Breast epithelium (tissue), 4 donors: ENCODE measurements at regions not wholly inside any gene's neighbourhood (a gene's known extent, or its start where the extent isn't known, plus 50 kb on each side); places are given as distances from the start of the nearest gene placed in this dataset.
"Not testable (repeated sequence)": the region's sequence is repeated elsewhere in the genome, so short reads cannot be mapped to it uniquely, and the experiment has no call there.

ENCODE experiments used
- DNase-seq, 2 donors: peaks; one replicate each; pipeline ENCODE4 v3.0.0-alpha.2; 2019; ENCODE audit warnings: low spot score in 2 of 2
- H3K27ac ChIP-seq, 2 donors: fragments of 200-600 bp; sonication (generic) in 1 of 2; one replicate each; pipeline ENCODE4 v1.5.1; 2016 to 2019; ENCODE audit warnings: mild to moderate bottlenecking in 1 of 2
- H3K27me3 ChIP-seq, 2 donors: fragments of 200-600 bp; sonication (generic) in 1 of 2; one replicate each; pipeline versions ENCODE4 v1.5.1 to v1.6.0; 2017 to 2019; ENCODE audit warnings: control low read depth in 1 of 2, mild to moderate bottlenecking in 1 of 2
- H3K36me3 ChIP-seq: fragments of 200-600 bp; one replicate; pipeline ENCODE4 v1.5.1; 2019
- H3K4me1 ChIP-seq, 2 donors: fragments of 200-600 bp; sonication (generic); one replicate each; pipeline ENCODE4 v1.5.1; 2016 to 2019; ENCODE audit warnings: control low read depth in 1 of 2
- H3K4me3 ChIP-seq, 3 donors: fragments of 200-600 bp; sonication (generic); 1 replicate in 2 of 3; 2 replicates in 1 of 3; pipeline ENCODE4 v1.5.1; 2016 to 2019; ENCODE audit warnings: mild to moderate bottlenecking in 3 of 3, moderate library complexity in 2 of 3
- H3K9me3 ChIP-seq, 2 donors: fragments of 200-600 bp; sonication (generic) in 1 of 2; one replicate each; pipeline ENCODE4 v1.5.1; 2016 to 2019; ENCODE audit warnings: control low read depth in 1 of 2
- POLR2A ChIP-seq: fragments of 450-650 bp; IDR thresholded peaks from one replicate; pipeline ENCODE4 v1.6.1; 2016; ENCODE audit warnings: antibody characterized with exemption, mild to moderate bottlenecking, moderate library complexity
- POLR2AphosphoS5 ChIP-seq, 3 donors: sonication (generic); formaldehyde crosslinking; IDR thresholded peaks; one replicate each; pipeline ENCODE4 v1.6.1; 2017; ENCODE audit warnings: antibody characterized with exemption in 3 of 3
- intact Hi-C: fragments of 100-400 bp; cut with DNase I; formaldehyde crosslinking; loops from one replicate; pipeline ENCODE4 v1.15.1; 2023; ENCODE audit warnings: low total_unique reads
- TF ChIP-seq, protein P1 (sequence below), 3 donors: fragments of 450-650 bp; IDR thresholded peaks; one replicate each; pipeline ENCODE4 v1.5.1; 2016 to 2017; ENCODE audit warnings: antibody characterized with exemption in 3 of 3, mild to moderate bottlenecking in 3 of 3, moderate library complexity in 3 of 3

GRCh38 chr1:113302636-113303035 lies 87.7 kb upstream of the MAGI3 start:
- no peak for DNase-seq
- intact Hi-C loops, result no loop called here
- H3K9me3 ChIP-seq, result no peaks in the 10 kb centered on the region
- no peak overlapping the region for H3K4me3 ChIP-seq
- H3K4me1 ChIP-seq, result no peaks in the 10 kb centered on the region
- H3K27ac ChIP-seq, result no peak overlapping the region
- H3K27me3 ChIP-seq, result no peaks in the 10 kb centered on the region
- TF ChIP-seq POLR2AphosphoS5 (IDR thresholded peaks at IDR 0.05) (no peak), POLR2A (no peak)
- TF ChIP-seq, protein P1, sequence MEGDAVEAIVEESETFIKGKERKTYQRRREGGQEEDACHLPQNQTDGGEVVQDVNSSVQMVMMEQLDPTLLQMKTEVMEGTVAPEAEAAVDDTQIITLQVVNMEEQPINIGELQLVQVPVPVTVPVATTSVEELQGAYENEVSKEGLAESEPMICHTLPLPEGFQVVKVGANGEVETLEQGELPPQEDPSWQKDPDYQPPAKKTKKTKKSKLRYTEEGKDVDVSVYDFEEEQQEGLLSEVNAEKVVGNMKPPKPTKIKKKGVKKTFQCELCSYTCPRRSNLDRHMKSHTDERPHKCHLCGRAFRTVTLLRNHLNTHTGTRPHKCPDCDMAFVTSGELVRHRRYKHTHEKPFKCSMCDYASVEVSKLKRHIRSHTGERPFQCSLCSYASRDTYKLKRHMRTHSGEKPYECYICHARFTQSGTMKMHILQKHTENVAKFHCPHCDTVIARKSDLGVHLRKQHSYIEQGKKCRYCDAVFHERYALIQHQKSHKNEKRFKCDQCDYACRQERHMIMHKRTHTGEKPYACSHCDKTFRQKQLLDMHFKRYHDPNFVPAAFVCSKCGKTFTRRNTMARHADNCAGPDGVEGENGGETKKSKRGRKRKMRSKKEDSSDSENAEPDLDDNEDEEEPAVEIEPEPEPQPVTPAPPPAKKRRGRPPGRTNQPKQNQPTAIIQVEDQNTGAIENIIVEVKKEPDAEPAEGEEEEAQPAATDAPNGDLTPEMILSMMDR (IDR thresholded peaks at IDR 0.05), result no peak
- H3K36me3 ChIP-seq, result no peaks in the 10 kb centered on the region

GRCh38 chr1:113303267-113303666 lies 87.0 kb upstream of the MAGI3 start:
- intact Hi-C loops, result no loop called here
- no peak for DNase-seq
- Histone ChIP-seq H3K36me3 (no peaks in the 10 kb centered on the region), H3K27me3 (no peaks in the 10 kb centered on the region), H3K27ac (no peak overlapping the region), H3K9me3 (no peaks in the 10 kb centered on the region), H3K4me3 (no peak overlapping the region), H3K4me1 (no peaks in the 10 kb centered on the region)
- TF ChIP-seq, protein P1 (IDR thresholded peaks at IDR 0.05), result no peak
- TF ChIP-seq POLR2A (no peak), POLR2AphosphoS5 (IDR thresholded peaks at IDR 0.05) (no peak)

DNA sequence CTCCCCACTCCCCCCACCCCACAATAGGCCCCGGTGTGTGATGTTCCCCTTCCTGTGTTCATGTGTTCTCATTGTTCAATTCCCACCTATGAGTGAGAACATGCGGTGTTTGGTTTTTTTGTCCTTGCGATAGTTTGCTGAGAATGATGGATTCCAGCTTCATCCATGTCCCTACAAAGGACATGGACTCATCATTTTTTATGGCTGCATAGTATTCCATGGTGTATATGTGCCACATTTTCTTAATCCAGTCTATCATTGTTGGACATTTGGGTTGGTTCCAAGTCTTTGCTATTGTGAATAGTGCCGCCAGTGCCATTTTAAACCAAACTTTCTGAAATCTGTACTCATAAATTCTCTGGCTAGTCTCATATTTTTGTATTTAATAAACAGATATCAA lies 85.3 kb upstream of the MAGI3 start:
- H3K27me3 ChIP-seq, H3K9me3 ChIP-seq, DNase-seq, H3K4me1 ChIP-seq, H3K4me3 ChIP-seq, H3K27ac ChIP-seq, intact Hi-C loops, H3K36me3 ChIP-seq: not testable (repeated sequence)

DNA sequence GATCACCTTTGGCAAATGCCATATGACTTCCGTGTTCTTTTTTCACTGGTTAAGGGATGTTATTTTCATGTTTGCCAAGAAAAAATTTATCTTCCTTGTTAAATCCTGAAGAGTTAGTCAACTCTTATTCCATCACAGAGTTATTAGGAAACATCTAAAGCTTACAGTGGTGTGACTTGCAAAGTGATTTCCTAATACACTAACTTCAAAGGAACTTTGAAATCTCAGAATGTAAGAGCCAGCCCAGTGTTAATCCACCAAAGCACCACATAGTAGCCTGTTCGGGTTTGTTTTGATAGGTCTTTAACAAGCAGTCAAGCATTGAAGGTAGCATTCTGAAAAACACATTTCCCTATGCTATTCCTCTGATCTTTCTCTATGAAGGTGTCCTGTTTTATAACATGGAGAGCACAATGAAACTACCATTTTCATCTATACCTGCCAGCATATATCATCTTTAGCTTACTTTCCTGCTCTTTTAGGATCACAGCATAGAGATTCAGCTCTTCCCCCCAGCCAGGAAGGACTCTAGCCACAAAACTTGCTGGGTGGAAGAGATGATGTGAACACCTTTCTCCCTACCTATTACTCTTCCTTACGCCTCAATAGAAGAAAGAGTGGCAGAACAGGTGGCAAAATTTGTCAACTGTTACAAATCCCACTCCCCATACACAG lies 82.4 kb upstream of the MAGI3 start:
- Histone ChIP-seq H3K4me1 (no peaks in the 10 kb centered on the region), H3K27ac (no peak overlapping the region), H3K27me3 (no peaks in the 10 kb centered on the region), H3K9me3 (peaks cover 0 to 6% of the 10 kb centered on the region in 2 donors), H3K36me3 (no peaks in the 10 kb centered on the region), H3K4me3 (no peak overlapping the region)
- no peak for DNase-seq
- intact Hi-C loops, result no loop called here
- TF ChIP-seq POLR2AphosphoS5 (IDR thresholded peaks at IDR 0.05) (no peak), POLR2A (no peak)
- TF ChIP-seq, protein P1 (IDR thresholded peaks at IDR 0.05), result no peak

GRCh38 chr1:113312651-113313050 lies 77.7 kb upstream of the MAGI3 start:
- not testable (repeated sequence) for DNase-seq

DNA sequence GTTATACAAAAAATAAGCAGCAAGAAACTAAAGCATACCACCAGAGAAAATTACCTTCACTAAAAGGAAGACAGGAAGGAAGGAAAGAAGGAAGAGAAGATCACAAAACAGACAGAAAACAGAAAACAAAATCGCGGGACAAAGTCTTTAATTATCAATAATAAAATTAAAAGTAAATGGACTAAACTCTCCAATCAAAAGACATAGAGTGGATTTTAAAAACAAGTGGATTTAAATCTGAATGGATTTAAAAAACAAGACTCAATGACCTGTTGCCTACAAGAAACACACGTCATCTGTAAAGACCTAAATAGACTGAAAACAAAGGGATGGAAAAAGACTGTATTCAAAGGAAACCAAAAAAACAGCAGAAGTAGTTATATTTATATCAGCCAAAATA lies 75.7 kb upstream of the MAGI3 start:
- H3K36me3 ChIP-seq, result no peaks in the 10 kb centered on the region
- H3K4me1 ChIP-seq, result no peaks in the 10 kb centered on the region
- no peak for TF ChIP-seq POLR2A
- no peak for TF ChIP-seq POLR2AphosphoS5 (IDR thresholded peaks at IDR 0.05)
- no peaks in the 10 kb centered on the region for H3K27me3 ChIP-seq
- H3K4me3 ChIP-seq, result no peak overlapping the region
- intact Hi-C loops, result loop anchor here (5.0 kb wide), 1 partner anchor 268 kb away; no protein-coding TSS in a partner anchor
- no peak overlapping the region for H3K27ac ChIP-seq
- DNase-seq, result no peak
- peaks cover 0 to 9% of the 10 kb centered on the region in 2 donors for H3K9me3 ChIP-seq

More at GRCh38 chr1:113312651-113313050, 77.7 kb upstream of the MAGI3 start:
- not testable (repeated sequence) for H3K27me3 ChIP-seq, H3K36me3 ChIP-seq, H3K9me3 ChIP-seq, H3K4me1 ChIP-seq, H3K4me3 ChIP-seq, H3K27ac ChIP-seq
- intact Hi-C loops, result loop anchor here (5.0 kb wide), 1 partner anchor 270 kb away; no protein-coding TSS in a partner anchor

GRCh38 chr1:113320272-113320671 lies 70.0 kb upstream of the MAGI3 start:
- no peaks in the 10 kb centered on the region for H3K4me1 ChIP-seq
- intact Hi-C loops, result no loop called here
- no peak overlapping the region for H3K4me3 ChIP-seq
- H3K27ac ChIP-seq, result no peak overlapping the region
- no peak for DNase-seq
- H3K9me3 ChIP-seq, result no peaks in the 10 kb centered on the region
- no peaks in the 10 kb centered on the region for H3K27me3 ChIP-seq
- no peaks in the 10 kb centered on the region for H3K36me3 ChIP-seq
- TF ChIP-seq, protein P1 (IDR thresholded peaks at IDR 0.05), result no peak
- no peak for TF ChIP-seq POLR2AphosphoS5 (IDR thresholded peaks at IDR 0.05)
